GM23338 (cell line): ENCODE measurements at regions not wholly inside any gene's neighbourhood (a gene's known extent, or its start where the extent isn't known, plus 50 kb on each side); places are given as distances from the start of the nearest gene placed in this dataset.

Source experiments
- ATAC-seq: fragments of 200-7000 bp; cut with Tn5 transposase; 3 replicates; pipeline ENCODE4 v1.9.1; 2020
- DNase-seq: peaks from one replicate; pipeline ENCODE4 v3.0.0-alpha.2; 2015; ENCODE audit warnings: low spot score
- H2AFZ ChIP-seq: fragments of 200-600 bp; sonication (generic); 2 replicates; pipeline ENCODE4 v1.8.0; 2016; ENCODE audit warnings: antibody characterized with exemption, mild to moderate bottlenecking, moderate library complexity
- H3F3A ChIP-seq: fragments of 200-600 bp; sonication (generic); replicated peaks from 2 replicates; pipeline ENCODE4 v1.8.0; 2017; ENCODE audit warnings: antibody characterized with exemption, mixed run types, low read depth
- H3K27ac ChIP-seq: fragments of 200-600 bp; sonication (generic); 2 replicates; pipeline ENCODE4 v1.6.1; 2016; ENCODE audit warnings: low read depth
- H3K27me3 ChIP-seq: fragments of 200-600 bp; sonication (generic); 2 replicates; pipeline ENCODE4 v1.8.0; 2016; ENCODE audit warnings: mild to moderate bottlenecking, mixed run types, moderate library complexity; ENCODE audit not compliant: insufficient read depth
- H3K36me3 ChIP-seq: fragments of 200-600 bp; sonication (generic); 2 replicates; pipeline ENCODE4 v1.8.0; 2016; ENCODE audit warnings: mild to moderate bottlenecking; ENCODE audit not compliant: insufficient read depth
- H3K4me1 ChIP-seq: fragments of 200-600 bp; sonication (generic); 2 replicates; pipeline ENCODE4 v1.8.0; 2016; ENCODE audit warnings: mild to moderate bottlenecking, moderate library complexity; ENCODE audit not compliant: insufficient read depth
- H3K4me2 ChIP-seq: fragments of 200-600 bp; sonication (generic); 2 replicates; pipeline ENCODE4 v1.7.1; 2017; ENCODE audit warnings: mixed run types
- H3K4me3 ChIP-seq: fragments of 200-600 bp; sonication (generic); 2 replicates; pipeline ENCODE4 v1.6.1; 2016; ENCODE audit warnings: mixed run types
- H3K79me2 ChIP-seq: fragments of 200-600 bp; sonication (generic); replicated peaks from 2 replicates; pipeline ENCODE4 v1.8.0; 2017; ENCODE audit warnings: mild to moderate bottlenecking; ENCODE audit not compliant: insufficient read depth
- H3K9me2 ChIP-seq: fragments of 200-600 bp; sonication (generic); 2 replicates; pipeline ENCODE4 v1.8.0; 2017; ENCODE audit not compliant: insufficient read depth
- H4K20me1 ChIP-seq: fragments of 200-600 bp; sonication (generic); replicated peaks from 2 replicates; pipeline ENCODE4 v1.8.0; 2017; ENCODE audit warnings: mild to moderate bottlenecking; ENCODE audit not compliant: insufficient read depth
- H3K27ac Mint-ChIP-seq: 2 replicates; pipeline ENCODE4 v1.8.0; 2020; ENCODE audit warnings: inconsistent platforms, mild to moderate bottlenecking, moderate library complexity, mixed read lengths
- H3K27me3 Mint-ChIP-seq: 3 replicates; pipeline ENCODE4 v1.8.0; 2022; ENCODE audit warnings: low read depth, mild to moderate bottlenecking, moderate library complexity, mixed read lengths, inconsistent platforms; ENCODE audit not compliant: insufficient read depth, poor library complexity
- H3K36me3 Mint-ChIP-seq: 3 replicates; pipeline ENCODE4 v1.8.0; 2021; ENCODE audit warnings: low read depth, mild to moderate bottlenecking, inconsistent platforms, moderate library complexity, mixed read lengths
- H3K4me1 Mint-ChIP-seq: 3 replicates; pipeline ENCODE4 v1.8.0; 2020; ENCODE audit warnings: mild to moderate bottlenecking, inconsistent platforms, mixed read lengths
- H3K4me3 Mint-ChIP-seq: 3 replicates; pipeline ENCODE4 v1.8.0; 2021; ENCODE audit warnings: moderate library complexity, mild to moderate bottlenecking, inconsistent platforms, mixed read lengths
- H3K9me3 Mint-ChIP-seq: 3 replicates; pipeline ENCODE4 v1.8.0; 2020; ENCODE audit warnings: moderate library complexity, mild to moderate bottlenecking, inconsistent platforms, mixed read lengths
- CTCF ChIP-seq, 2 experiments: fragments of 200-600 bp in 1 of 2; sonication (generic) in 1 of 2; conservative IDR thresholded peaks; 2 replicates each; pipeline versions ENCODE4 v1.5.1 to v1.6.1; 2016 to 2017; ENCODE audit warnings: antibody characterized with exemption in 2 of 2, low read depth in 2 of 2, mild to moderate bottlenecking in 2 of 2, moderate library complexity in 1 of 2
- EZH2 ChIP-seq: fragments of 200-600 bp; sonication (generic); IDR thresholded peaks from one replicate; pipeline ENCODE4 v1.8.0; 2017; ENCODE audit warnings: antibody characterized with exemption, mild to moderate bottlenecking, low read depth; ENCODE audit not compliant: unreplicated experiment
- EZH2phosphoT487 ChIP-seq: fragments of 200-600 bp; sonication (generic); IDR thresholded peaks from one replicate; pipeline ENCODE4 v1.8.1; 2018; ENCODE audit warnings: antibody characterized with exemption; ENCODE audit not compliant: unreplicated experiment
- JUNB ChIP-seq: IDR thresholded peaks from one replicate; pipeline ENCODE4 v1.6.1; 2016; ENCODE audit warnings: antibody characterized with exemption; ENCODE audit not compliant: unreplicated experiment
- POLR2AphosphoS5 ChIP-seq: IDR thresholded peaks from 2 replicates; pipeline ENCODE4 v1.6.1; 2016; ENCODE audit warnings: antibody characterized with exemption, low read depth
- STAT1 ChIP-seq: IDR thresholded peaks from one replicate; pipeline ENCODE4 v1.6.1; 2016; ENCODE audit warnings: antibody characterized with exemption; ENCODE audit not compliant: unreplicated experiment
- TF ChIP-seq, protein P1 (sequence below): fragments of 250-450 bp; sonication (Bioruptor Pico); IDR thresholded peaks from 2 replicates; pipeline ENCODE4 v1.5.0; 2020; ENCODE audit warnings: mild to moderate bottlenecking, moderate library complexity
- TF ChIP-seq, protein P2 (sequence below): IDR thresholded peaks from 2 replicates; pipeline ENCODE4 v1.6.1; 2016; ENCODE audit warnings: antibody characterized with exemption

GRCh38 chr4:152077582-152077981 is 316.8 kb upstream of the GATB start (continued):
- TF ChIP-seq, protein P1, sequence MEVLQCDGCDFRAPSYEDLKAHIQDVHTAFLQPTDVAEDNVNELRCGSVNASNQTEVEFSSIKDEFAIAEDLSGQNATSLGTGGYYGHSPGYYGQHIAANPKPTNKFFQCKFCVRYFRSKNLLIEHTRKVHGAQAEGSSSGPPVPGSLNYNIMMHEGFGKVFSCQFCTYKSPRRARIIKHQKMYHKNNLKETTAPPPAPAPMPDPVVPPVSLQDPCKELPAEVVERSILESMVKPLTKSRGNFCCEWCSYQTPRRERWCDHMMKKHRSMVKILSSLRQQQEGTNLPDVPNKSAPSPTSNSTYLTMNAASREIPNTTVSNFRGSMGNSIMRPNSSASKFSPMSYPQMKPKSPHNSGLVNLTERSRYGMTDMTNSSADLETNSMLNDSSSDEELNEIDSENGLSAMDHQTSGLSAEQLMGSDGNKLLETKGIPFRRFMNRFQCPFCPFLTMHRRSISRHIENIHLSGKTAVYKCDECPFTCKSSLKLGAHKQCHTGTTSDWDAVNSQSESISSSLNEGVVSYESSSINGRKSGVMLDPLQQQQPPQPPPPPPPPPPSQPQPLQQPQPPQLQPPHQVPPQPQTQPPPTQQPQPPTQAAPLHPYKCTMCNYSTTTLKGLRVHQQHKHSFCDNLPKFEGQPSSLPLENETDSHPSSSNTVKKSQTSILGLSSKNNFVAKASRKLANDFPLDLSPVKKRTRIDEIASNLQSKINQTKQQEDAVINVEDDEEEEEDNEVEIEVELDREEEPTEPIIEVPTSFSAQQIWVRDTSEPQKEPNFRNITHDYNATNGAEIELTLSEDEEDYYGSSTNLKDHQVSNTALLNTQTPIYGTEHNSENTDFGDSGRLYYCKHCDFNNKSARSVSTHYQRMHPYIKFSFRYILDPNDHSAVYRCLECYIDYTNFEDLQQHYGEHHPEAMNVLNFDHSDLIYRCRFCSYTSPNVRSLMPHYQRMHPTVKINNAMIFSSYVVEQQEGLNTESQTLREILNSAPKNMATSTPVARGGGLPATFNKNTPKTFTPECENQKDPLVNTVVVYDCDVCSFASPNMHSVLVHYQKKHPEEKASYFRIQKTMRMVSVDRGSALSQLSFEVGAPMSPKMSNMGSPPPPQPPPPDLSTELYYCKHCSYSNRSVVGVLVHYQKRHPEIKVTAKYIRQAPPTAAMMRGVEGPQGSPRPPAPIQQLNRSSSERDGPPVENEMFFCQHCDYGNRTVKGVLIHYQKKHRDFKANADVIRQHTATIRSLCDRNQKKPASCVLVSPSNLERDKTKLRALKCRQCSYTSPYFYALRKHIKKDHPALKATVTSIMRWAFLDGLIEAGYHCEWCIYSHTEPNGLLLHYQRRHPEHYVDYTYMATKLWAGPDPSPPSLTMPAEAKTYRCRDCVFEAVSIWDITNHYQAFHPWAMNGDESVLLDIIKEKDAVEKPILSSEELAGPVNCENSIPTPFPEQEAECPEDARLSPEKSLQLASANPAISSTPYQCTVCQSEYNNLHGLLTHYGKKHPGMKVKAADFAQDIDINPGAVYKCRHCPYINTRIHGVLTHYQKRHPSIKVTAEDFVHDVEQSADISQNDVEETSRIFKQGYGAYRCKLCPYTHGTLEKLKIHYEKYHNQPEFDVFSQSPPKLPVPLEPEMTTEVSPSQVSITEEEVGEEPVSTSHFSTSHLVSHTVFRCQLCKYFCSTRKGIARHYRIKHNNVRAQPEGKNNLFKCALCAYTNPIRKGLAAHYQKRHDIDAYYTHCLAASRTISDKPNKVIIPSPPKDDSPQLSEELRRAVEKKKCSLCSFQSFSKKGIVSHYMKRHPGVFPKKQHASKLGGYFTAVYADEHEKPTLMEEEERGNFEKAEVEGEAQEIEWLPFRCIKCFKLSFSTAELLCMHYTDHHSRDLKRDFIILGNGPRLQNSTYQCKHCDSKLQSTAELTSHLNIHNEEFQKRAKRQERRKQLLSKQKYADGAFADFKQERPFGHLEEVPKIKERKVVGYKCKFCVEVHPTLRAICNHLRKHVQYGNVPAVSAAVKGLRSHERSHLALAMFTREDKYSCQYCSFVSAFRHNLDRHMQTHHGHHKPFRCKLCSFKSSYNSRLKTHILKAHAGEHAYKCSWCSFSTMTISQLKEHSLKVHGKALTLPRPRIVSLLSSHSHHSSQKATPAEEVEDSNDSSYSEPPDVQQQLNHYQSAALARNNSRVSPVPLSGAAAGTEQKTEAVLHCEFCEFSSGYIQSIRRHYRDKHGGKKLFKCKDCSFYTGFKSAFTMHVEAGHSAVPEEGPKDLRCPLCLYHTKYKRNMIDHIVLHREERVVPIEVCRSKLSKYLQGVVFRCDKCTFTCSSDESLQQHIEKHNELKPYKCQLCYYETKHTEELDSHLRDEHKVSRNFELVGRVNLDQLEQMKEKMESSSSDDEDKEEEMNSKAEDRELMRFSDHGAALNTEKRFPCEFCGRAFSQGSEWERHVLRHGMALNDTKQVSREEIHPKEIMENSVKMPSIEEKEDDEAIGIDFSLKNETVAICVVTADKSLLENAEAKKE (CRISPR knock-in tag): no peak
- TF ChIP-seq, protein P2, sequence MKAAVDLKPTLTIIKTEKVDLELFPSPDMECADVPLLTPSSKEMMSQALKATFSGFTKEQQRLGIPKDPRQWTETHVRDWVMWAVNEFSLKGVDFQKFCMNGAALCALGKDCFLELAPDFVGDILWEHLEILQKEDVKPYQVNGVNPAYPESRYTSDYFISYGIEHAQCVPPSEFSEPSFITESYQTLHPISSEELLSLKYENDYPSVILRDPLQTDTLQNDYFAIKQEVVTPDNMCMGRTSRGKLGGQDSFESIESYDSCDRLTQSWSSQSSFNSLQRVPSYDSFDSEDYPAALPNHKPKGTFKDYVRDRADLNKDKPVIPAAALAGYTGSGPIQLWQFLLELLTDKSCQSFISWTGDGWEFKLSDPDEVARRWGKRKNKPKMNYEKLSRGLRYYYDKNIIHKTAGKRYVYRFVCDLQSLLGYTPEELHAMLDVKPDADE: no peak

DNA sequence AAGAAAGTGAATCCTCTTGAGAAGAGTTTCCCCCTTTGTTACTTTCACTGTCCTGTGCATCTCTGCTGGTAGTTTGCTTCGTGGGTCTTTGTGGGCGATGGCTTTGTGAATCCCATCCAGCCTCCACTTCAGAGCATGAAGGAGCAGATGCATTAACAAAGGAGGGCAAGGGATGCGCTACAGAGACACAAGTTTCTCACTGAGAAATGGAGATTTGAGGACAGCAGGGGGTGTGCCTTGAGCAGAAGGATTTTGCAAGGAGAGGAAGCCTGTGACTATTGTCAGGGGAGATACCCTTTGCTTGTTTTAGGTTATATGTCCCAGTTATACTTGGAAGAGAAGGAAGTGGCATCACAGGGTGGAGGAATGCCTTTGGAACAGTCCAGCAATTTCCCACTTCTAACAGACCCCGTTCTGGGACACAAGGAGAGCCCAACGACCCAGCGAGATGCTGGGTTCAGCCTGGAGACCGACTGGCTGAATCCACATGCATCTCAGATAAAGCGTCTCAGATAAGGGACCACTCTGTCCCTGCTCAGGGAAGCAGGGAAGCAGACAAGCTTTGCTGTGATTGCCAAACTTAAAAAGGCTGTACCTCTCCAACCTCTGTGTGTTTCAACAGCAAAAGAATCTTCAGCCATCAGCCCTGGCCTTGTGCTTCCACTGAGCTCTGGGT is 314.6 kb upstream of the GATB start:
- H3K36me3 Mint-ChIP-seq: no peaks in the 10 kb centered on the region
- no peak overlapping the region for H3K4me3 Mint-ChIP-seq
- Histone ChIP-seq H3F3A (no peaks in the 10 kb centered on the region), H3K27me3 (no peaks in the 10 kb centered on the region), H2AFZ (peak overlapping the region; percentile 38; the same call in 1 of the 2 replicates), H3K9me2 (no peaks in the 10 kb centered on the region), H4K20me1 (no peaks in the 10 kb centered on the region), H3K27ac (no peak overlapping the region), H3K4me2 (no peak overlapping the region), H3K4me3 (no peak overlapping the region), H3K4me1 (no peaks in the 10 kb centered on the region), H3K36me3 (0 out of 2 replicates have a peak, but pooled peaks cover 3% of the 10 kb centered on the region), H3K79me2 (no peaks in the 10 kb centered on the region)
- H3K27ac Mint-ChIP-seq: no peak overlapping the region
- ATAC-seq (peak; percentile 52), DNase-seq (no peak)
- no peaks in the 10 kb centered on the region; the same call in 2 of the 3 replicates for H3K9me3 Mint-ChIP-seq
- H3K27me3 Mint-ChIP-seq: peaks cover 14% of the 10 kb centered on the region
- H3K4me1 Mint-ChIP-seq: peaks cover 12% of the 10 kb centered on the region
- TF ChIP-seq POLR2AphosphoS5 (no peak), JUNB (no peak), EZH2phosphoT487 (no peak), CTCF (conservative IDR thresholded peaks at IDR 0.05; ENCODE audit: low read depth in 2 of 2) (no peak), EZH2 (no peak), STAT1 (no peak)
- TF ChIP-seq, protein P2: no peak
